Breast epithelium (tissue), 3 donors: ENCODE measurements at regions not wholly inside any gene's neighbourhood (a gene's known extent, or its start where the extent isn't known, plus 50 kb on each side); places are given as distances from the start of the nearest gene placed in this dataset.

Experiments
- POLR2A ChIP-seq: fragments of 450-650 bp; IDR thresholded peaks from one replicate; pipeline ENCODE4 v1.6.1; 2016; ENCODE audit warnings: antibody characterized with exemption, mild to moderate bottlenecking, moderate library complexity
- POLR2AphosphoS5 ChIP-seq, 3 donors: sonication (generic); formaldehyde crosslinking; IDR thresholded peaks; one replicate each; pipeline ENCODE4 v1.6.1; 2017; ENCODE audit warnings: antibody characterized with exemption in 3 of 3
- TF ChIP-seq, protein P1 (sequence below), 3 donors: fragments of 450-650 bp; IDR thresholded peaks; one replicate each; pipeline ENCODE4 v1.5.1; 2016 to 2017; ENCODE audit warnings: antibody characterized with exemption in 3 of 3, mild to moderate bottlenecking in 3 of 3, moderate library complexity in 3 of 3

DNA sequence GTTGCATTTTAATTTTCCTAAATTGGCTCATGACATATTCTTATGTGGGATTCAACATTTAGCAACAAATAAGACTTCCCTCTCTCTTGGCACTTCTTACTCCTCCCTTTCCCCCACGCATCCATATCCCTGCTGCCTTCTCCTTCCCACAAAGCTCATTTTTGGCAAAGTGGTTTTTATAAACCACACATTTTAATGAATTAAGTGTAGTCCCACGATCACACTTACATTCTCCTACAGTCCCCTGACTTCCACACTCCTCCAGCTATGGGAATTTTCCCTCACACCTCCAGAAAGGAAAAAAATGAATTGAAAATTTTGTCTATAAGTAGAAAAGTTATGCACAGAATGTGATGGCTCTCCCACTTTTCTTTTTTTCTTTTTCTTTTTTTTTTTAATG is 345.0 kb downstream of the CD83 start:
- TF ChIP-seq, protein P1, sequence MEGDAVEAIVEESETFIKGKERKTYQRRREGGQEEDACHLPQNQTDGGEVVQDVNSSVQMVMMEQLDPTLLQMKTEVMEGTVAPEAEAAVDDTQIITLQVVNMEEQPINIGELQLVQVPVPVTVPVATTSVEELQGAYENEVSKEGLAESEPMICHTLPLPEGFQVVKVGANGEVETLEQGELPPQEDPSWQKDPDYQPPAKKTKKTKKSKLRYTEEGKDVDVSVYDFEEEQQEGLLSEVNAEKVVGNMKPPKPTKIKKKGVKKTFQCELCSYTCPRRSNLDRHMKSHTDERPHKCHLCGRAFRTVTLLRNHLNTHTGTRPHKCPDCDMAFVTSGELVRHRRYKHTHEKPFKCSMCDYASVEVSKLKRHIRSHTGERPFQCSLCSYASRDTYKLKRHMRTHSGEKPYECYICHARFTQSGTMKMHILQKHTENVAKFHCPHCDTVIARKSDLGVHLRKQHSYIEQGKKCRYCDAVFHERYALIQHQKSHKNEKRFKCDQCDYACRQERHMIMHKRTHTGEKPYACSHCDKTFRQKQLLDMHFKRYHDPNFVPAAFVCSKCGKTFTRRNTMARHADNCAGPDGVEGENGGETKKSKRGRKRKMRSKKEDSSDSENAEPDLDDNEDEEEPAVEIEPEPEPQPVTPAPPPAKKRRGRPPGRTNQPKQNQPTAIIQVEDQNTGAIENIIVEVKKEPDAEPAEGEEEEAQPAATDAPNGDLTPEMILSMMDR (IDR thresholded peaks at IDR 0.05) = no peak
- TF ChIP-seq POLR2AphosphoS5 (IDR thresholded peaks at IDR 0.05) (no peak), POLR2A (no peak)
